ENCODE measurements at regions not wholly inside any gene's neighbourhood (a gene's known extent, or its start where the extent isn't known, plus 50 kb on each side); places are given as distances from the start of the nearest gene placed in this dataset.

DNA sequence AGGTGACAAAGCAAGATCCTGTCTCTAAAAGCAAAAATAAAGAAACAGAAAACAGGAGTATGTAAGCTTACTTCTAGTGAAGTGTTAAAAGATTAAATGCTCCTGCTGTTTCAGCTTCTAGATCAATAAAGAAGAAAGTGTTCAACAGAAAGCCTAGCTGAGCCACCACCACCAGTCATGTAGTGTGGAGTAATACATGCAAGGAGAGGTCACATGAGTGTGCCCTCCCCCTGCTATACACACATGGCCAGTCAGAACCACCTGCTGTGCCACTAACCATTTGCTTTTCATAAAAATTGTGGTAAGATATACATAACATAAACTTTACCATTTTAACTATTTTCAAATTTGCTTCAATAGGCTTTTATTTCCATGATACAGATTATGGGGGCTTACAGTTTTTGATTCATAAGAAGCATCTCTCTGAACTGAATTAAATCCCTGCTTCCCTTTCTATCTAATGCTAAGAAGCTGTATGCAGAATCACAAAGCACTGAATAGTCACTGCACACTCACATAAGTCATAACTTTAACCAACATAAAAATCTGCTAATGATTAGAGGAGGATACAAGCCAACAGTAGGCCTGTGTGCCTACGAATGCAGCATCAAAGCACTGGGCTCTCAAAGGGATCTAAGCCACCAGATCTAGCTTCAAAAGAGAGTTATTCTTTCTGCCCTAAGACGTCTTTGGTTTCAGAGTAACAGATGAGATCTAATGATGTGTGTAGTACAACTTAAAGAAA is 515.5 kb downstream of the C12orf50 start:
- Histone ChIP-seq H3K27me3 (no peaks in the 10 kb centered on the region), H3K4me3 (no peak overlapping the region), H3K4me1 (no peaks in the 10 kb centered on the region), H3K9me3 (no peaks in the 10 kb centered on the region), H3K9ac (ENCODE audit: low read depth in 2 of 2, low read length in 2 of 2) (no peak overlapping the region), H3K36me3 (no peaks in the 10 kb centered on the region), H3K27ac (no peak overlapping the region)
- intact Hi-C loops (cut with DNase I) = no loop called here
- DNase-seq = no peak
- TF ChIP-seq, protein P1, sequence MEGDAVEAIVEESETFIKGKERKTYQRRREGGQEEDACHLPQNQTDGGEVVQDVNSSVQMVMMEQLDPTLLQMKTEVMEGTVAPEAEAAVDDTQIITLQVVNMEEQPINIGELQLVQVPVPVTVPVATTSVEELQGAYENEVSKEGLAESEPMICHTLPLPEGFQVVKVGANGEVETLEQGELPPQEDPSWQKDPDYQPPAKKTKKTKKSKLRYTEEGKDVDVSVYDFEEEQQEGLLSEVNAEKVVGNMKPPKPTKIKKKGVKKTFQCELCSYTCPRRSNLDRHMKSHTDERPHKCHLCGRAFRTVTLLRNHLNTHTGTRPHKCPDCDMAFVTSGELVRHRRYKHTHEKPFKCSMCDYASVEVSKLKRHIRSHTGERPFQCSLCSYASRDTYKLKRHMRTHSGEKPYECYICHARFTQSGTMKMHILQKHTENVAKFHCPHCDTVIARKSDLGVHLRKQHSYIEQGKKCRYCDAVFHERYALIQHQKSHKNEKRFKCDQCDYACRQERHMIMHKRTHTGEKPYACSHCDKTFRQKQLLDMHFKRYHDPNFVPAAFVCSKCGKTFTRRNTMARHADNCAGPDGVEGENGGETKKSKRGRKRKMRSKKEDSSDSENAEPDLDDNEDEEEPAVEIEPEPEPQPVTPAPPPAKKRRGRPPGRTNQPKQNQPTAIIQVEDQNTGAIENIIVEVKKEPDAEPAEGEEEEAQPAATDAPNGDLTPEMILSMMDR (IDR thresholded peaks at IDR 0.05) = no peak

DNA sequence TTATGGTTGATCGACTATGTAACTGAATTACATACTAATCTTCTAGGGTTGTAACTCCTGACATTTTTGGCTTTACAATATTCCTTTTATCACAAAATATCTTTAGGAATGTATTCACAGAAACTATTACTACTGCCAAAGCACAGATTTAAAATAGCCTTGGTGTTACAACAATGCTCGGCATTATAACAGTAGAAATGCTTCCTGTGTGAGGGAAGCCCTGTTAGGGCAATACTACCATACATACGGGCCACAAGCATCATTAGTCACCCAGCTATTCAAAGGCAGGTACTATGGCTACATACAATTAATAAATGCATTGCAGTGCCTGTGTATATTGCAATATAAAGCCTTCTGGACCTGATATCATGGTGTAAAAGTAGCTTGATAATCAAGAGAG is 517.8 kb downstream of the C12orf50 start:
- TF ChIP-seq, protein P1 (IDR thresholded peaks at IDR 0.05) = no peak
- H3K27me3 ChIP-seq = no peaks in the 10 kb centered on the region
- H3K4me1 ChIP-seq = no peaks in the 10 kb centered on the region
- H3K9me3 ChIP-seq = no peaks in the 10 kb centered on the region
- no peaks in the 10 kb centered on the region for H3K36me3 ChIP-seq
- no peak overlapping the region for H3K9ac ChIP-seq (ENCODE audit: low read depth in 2 of 2, low read length in 2 of 2)
- intact Hi-C loops (cut with DNase I) = no loop called here
- no peak overlapping the region for H3K27ac ChIP-seq
- no peak overlapping the region for H3K4me3 ChIP-seq
- DNase-seq = no peak

DNA sequence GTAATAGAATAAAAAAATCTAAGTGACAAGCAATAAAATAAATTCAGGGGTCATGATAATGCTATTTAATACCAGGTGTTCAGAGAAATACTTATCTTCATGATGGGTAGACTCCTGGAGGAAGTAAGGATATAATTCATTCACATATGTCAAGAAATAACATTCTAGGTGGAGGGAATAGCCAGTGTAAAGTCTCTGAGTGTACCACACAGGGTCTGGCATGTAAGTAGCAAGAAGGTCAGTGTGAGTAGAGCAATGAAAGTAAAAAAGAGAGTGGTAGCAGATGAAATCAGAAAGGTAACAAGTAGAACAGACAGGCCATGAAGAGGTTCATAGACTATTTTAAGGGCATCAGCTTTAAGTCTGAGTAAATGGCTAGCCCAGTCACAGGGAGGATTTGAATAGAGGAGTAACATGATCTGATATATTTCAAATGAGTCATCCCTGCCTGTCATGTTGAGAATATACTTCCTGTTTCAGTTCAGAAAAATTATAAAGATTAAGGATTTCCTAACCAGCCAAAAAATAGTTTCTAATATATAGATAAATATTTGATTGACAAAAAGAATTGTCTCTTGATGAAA is 519.9 kb downstream of the C12orf50 start:
- no peak overlapping the region for H3K4me3 ChIP-seq
- TF ChIP-seq, protein P1 (IDR thresholded peaks at IDR 0.05) = no peak
- H3K4me1 ChIP-seq = no peaks in the 10 kb centered on the region
- H3K36me3 ChIP-seq = no peaks in the 10 kb centered on the region
- no peaks in the 10 kb centered on the region for H3K9me3 ChIP-seq
- no peaks in the 10 kb centered on the region for H3K27me3 ChIP-seq
- intact Hi-C loops (cut with DNase I) = no loop called here
- no peak overlapping the region for H3K27ac ChIP-seq
- DNase-seq = no peak
- H3K9ac ChIP-seq (ENCODE audit: low read depth in 2 of 2, low read length in 2 of 2) = no peak overlapping the region

DNA sequence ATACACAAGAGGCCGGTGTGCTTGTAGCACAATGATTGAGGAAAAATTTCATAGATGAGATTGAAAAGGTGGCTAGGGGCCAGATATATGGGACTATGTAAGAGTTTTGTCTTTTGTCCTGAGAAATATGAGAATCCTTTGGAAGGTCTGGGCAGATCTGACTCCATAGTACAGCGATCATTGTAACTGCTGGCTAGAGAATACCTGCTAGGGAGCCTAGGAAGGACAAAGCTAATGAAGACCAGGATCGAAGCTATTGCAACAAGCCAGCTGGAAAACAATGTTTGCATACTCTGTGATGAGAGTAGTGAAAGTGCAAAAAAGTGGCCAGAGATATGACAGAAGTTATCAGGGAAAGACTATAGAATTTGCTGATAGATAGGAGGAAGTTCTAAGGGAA is 537.6 kb downstream of the C12orf50 start:
- no peak overlapping the region for H3K9ac ChIP-seq (ENCODE audit: low read depth in 2 of 2, low read length in 2 of 2)
- TF ChIP-seq, protein P1 (IDR thresholded peaks at IDR 0.05) = no peak
- no peaks in the 10 kb centered on the region for H3K4me1 ChIP-seq
- H3K4me3 ChIP-seq = no peak overlapping the region
- no peaks in the 10 kb centered on the region for H3K36me3 ChIP-seq
- no peak for DNase-seq
- no peaks in the 10 kb centered on the region for H3K9me3 ChIP-seq
- H3K27me3 ChIP-seq = no peaks in the 10 kb centered on the region
- intact Hi-C loops (cut with DNase I) = no loop called here
- H3K27ac ChIP-seq = no peak overlapping the region

DNA sequence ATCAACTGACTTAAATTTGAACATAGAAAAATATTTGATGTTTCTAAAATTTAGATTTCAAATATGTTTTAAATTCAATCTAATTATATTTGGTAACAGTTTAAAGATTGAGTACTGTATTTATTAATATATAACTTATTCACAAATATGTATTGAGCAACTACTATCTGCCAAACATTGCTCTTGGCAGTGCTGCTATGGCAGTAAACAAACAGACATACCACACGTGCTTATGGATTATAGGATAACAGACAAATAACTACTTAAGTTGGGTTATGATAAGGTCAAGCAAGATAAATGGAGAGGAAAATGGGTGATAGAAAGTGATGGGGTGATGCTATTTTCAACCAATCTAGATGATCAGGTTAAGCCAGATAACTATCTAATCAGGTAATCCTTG is 538.1 kb downstream of the C12orf50 start:
- H3K27me3 ChIP-seq = no peaks in the 10 kb centered on the region
- H3K9me3 ChIP-seq = no peaks in the 10 kb centered on the region
- no peak overlapping the region for H3K4me3 ChIP-seq
- no peaks in the 10 kb centered on the region for H3K4me1 ChIP-seq
- no peaks in the 10 kb centered on the region for H3K36me3 ChIP-seq
- H3K9ac ChIP-seq (ENCODE audit: low read depth in 2 of 2, low read length in 2 of 2) = no peak overlapping the region
- intact Hi-C loops (cut with DNase I) = no loop called here
- no peak overlapping the region for H3K27ac ChIP-seq
- TF ChIP-seq, protein P1 (IDR thresholded peaks at IDR 0.05) = no peak
- DNase-seq = no peak
